ENCODE measurements at regions not wholly inside any gene's neighbourhood (a gene's known extent, or its start where the extent isn't known, plus 50 kb on each side); places are given as distances from the start of the nearest gene placed in this dataset.
"Not testable (repeated sequence)": the region's sequence is repeated elsewhere in the genome, so short reads cannot be mapped to it uniquely, and the experiment has no call there.

- ChIA-PET CTCF (ENCODE audit: low intra/inter-chr PET ratio, low total read pairs) (no interaction called here), POLR2A (no interaction called here)
- no peaks in the 10 kb centered on the region for H3K27me3 ChIP-seq (ENCODE audit: control insufficient read depth in 1 of 2, insufficient read depth in 2 of 2, low read length in 2 of 2)
- no peaks in the 10 kb centered on the region for H3K79me2 ChIP-seq (ENCODE audit: insufficient read depth, low read length)
- DNase-seq (ENCODE audit: low spot score) (no peak), FAIRE-seq (no peak), ATAC-seq (no peak)
- BruUV-seq (replicated peaks), result no TSS peak
- H3K9ac ChIP-seq (ENCODE audit: insufficient read depth, low read depth, low read length), result no peak overlapping the region
- in situ Hi-C loops (cut with HindIII; ENCODE audit: extremely low pct_ligation_motif_present, low pct_unique_long_range_greater_than_20kb), result no loop called here
- H3K27ac ChIP-seq (ENCODE audit: extremely low read length, insufficient read depth, low read length), result no peak overlapping the region
- 94% methylated on average over 2 of the region's 2 CpGs for WGBS (ENCODE audit: low lambda C conversion rate)
- no peak for TF ChIP-seq RFX3 (CRISPR knock-in tag; IDR thresholded peaks at IDR 0.05)
- H3K4me2 ChIP-seq (ENCODE audit: low read depth, low read length), result no peak overlapping the region
- H3K9me3 ChIP-seq (ENCODE audit: low read length), result no peaks in the 10 kb centered on the region
- no peak overlapping the region for H2AFZ ChIP-seq (ENCODE audit: low read length)
- no peaks in the 10 kb centered on the region for H4K20me1 ChIP-seq (ENCODE audit: insufficient read depth, low read length)
- H3K36me3 ChIP-seq (replicated peaks in 1 of 2; ENCODE audit: control insufficient read depth in 1 of 2, insufficient read depth in 2 of 2, low read length in 2 of 2), result no peaks in the 10 kb centered on the region; a peak in 1 of 5 replicates
- no peak overlapping the region for H3K4me3 ChIP-seq (replicated peaks in 1 of 3; ENCODE audit: insufficient read depth in 1 of 3, low read depth in 2 of 3, low read length in 3 of 3)
- peaks cover 23% of the 10 kb centered on the region for H3K4me1 ChIP-seq (ENCODE audit: insufficient read depth, low read length)
- intact Hi-C loops (cut with micrococcal nuclease; ENCODE audit: unreplicated experiment), result no loop called here
These were observed 428.8 kb upstream of the TBL1XR1 start for GRCh38 chr3:177626045-177626444.

- H2AFZ ChIP-seq (ENCODE audit: low read length); in situ Hi-C loops (cut with HindIII; ENCODE audit: extremely low pct_ligation_motif_present, low pct_unique_long_range_greater_than_20kb); H3K27ac ChIP-seq (ENCODE audit: extremely low read length, insufficient read depth, low read length): not testable (repeated sequence)
These were observed 430.9 kb upstream of the TBL1XR1 start for GRCh38 chr3:177628095-177628719.

GRCh38 chr3:177629276-177629675 lies 432.0 kb upstream of the TBL1XR1 start:
- H3K27ac ChIP-seq (ENCODE audit: extremely low read length, insufficient read depth, low read length), result no peak overlapping the region
- BruUV-seq (replicated peaks), result no TSS peak
- peaks cover 12% of the 10 kb centered on the region for H3K4me1 ChIP-seq (ENCODE audit: insufficient read depth, low read length)
- H3K4me2 ChIP-seq (ENCODE audit: low read depth, low read length), result no peak overlapping the region
- no peak overlapping the region for H2AFZ ChIP-seq (ENCODE audit: low read length)
- no peak for FAIRE-seq
- no peak for DNase-seq (ENCODE audit: low spot score)
- H3K79me2 ChIP-seq (ENCODE audit: insufficient read depth, low read length), result no peaks in the 10 kb centered on the region
- no peak overlapping the region for H3K4me3 ChIP-seq (replicated peaks in 1 of 3; ENCODE audit: insufficient read depth in 1 of 3, low read depth in 2 of 3, low read length in 3 of 3)
- POLR2A ChIA-PET, result no interaction called here
- no peaks in the 10 kb centered on the region for H3K9me3 ChIP-seq (ENCODE audit: low read length)
- TF ChIP-seq MAFK (conservative IDR thresholded peaks at IDR 0.05 in 1 of 2, IDR thresholded peaks at IDR 0.05 in 1 of 2; ENCODE audit: low read length in 2 of 2) (no peak), ZUFSP (CRISPR knock-in tag; IDR thresholded peaks at IDR 0.05; ENCODE audit: borderline replicate concordance) (no peak), NCOA2 (CRISPR knock-in tag; IDR thresholded peaks at IDR 0.05) (no peak), PITX1 (CRISPR knock-in tag; IDR thresholded peaks at IDR 0.05) (no peak), IKZF1 (IDR thresholded peaks at IDR 0.05) (no peak), KLF9 (CRISPR knock-in tag; IDR thresholded peaks at IDR 0.05; ENCODE audit: low read depth) (no peak), SOX5 (CRISPR knock-in tag; IDR thresholded peaks at IDR 0.05; ENCODE audit: borderline replicate concordance) (no peak), ZEB1 (IDR thresholded peaks at IDR 0.05; ENCODE audit: insufficient replicate concordance, low read depth) (no peak)
- CTCF ChIA-PET (ENCODE audit: low intra/inter-chr PET ratio, low total read pairs), result no interaction called here
- H3K9ac ChIP-seq (ENCODE audit: insufficient read depth, low read depth, low read length), result no peak overlapping the region
- WGBS (ENCODE audit: low lambda C conversion rate), result 19% methylated on average over 3 of the region's 3 CpGs
- H4K20me1 ChIP-seq (ENCODE audit: insufficient read depth, low read length), result no peaks in the 10 kb centered on the region
- no peaks in the 10 kb centered on the region; a peak in 1 of 5 replicates for H3K36me3 ChIP-seq (replicated peaks in 1 of 2; ENCODE audit: control insufficient read depth in 1 of 2, insufficient read depth in 2 of 2, low read length in 2 of 2)
- intact Hi-C loops (cut with micrococcal nuclease; ENCODE audit: unreplicated experiment) (no loop called here), in situ Hi-C loops (cut with HindIII; ENCODE audit: extremely low pct_ligation_motif_present, low pct_unique_long_range_greater_than_20kb) (no loop called here)
- H3K27me3 ChIP-seq (ENCODE audit: control insufficient read depth in 1 of 2, insufficient read depth in 2 of 2, low read length in 2 of 2), result no peaks in the 10 kb centered on the region
- ATAC-seq, result no peak

More at GRCh38 chr3:177628095-177628719, 430.9 kb upstream of the TBL1XR1 start:
- 0 out of 2 replicates have a peak, but pooled peaks have one; percentile 32 for TF ChIP-seq ZNF431 (CRISPR knock-in tag; IDR thresholded peaks at IDR 0.05; ENCODE audit: borderline replicate concordance, low read depth)
- H4K20me1 ChIP-seq (ENCODE audit: insufficient read depth, low read length); intact Hi-C loops (cut with micrococcal nuclease; ENCODE audit: unreplicated experiment); H3K9ac ChIP-seq (ENCODE audit: insufficient read depth, low read depth, low read length); ATAC-seq; DNase-seq (ENCODE audit: low spot score); FAIRE-seq; H3K27me3 ChIP-seq (ENCODE audit: control insufficient read depth in 1 of 2, insufficient read depth in 2 of 2, low read length in 2 of 2); POLR2A ChIA-PET; BruUV-seq (replicated peaks); H3K36me3 ChIP-seq (replicated peaks in 1 of 2; ENCODE audit: control insufficient read depth in 1 of 2, insufficient read depth in 2 of 2, low read length in 2 of 2); CTCF ChIA-PET (ENCODE audit: low intra/inter-chr PET ratio, low total read pairs); H3K4me3 ChIP-seq (replicated peaks in 1 of 3; ENCODE audit: insufficient read depth in 1 of 3, low read depth in 2 of 3, low read length in 3 of 3); H3K9me3 ChIP-seq (ENCODE audit: low read length); H3K79me2 ChIP-seq (ENCODE audit: insufficient read depth, low read length); H3K4me2 ChIP-seq (ENCODE audit: low read depth, low read length): not testable (repeated sequence)
- H3K4me1 ChIP-seq (ENCODE audit: insufficient read depth, low read length), result peaks cover 22% of the 10 kb centered on the region
